HCT116 (cell line): ENCODE measurements at regions not wholly inside any gene's neighbourhood (a gene's known extent, or its start where the extent isn't known, plus 50 kb on each side); places are given as distances from the start of the nearest gene placed in this dataset.

Experiments
- ATAC-seq: fragments of 200-7000 bp; cut with Tn5 transposase; 2 replicates; pipeline ENCODE4 v1.9.1; 2020; ENCODE audit warnings: mild to moderate bottlenecking, moderate library complexity
- BruUV-seq: library from RNA; stranded (reverse); fragments of 400-500 nt; replicated peaks from 2 replicates; lab custom pipeline; 2021; lab: Mats Ljungman, UMichigan
- CTCF ChIA-PET: fragments of 300-600 bp; sonication (Branson Sonifier 250); formaldehyde crosslinking; loops from one replicate; lab custom pipeline; 2021; ENCODE audit warnings: antibody characterized with exemption; lab: Charles Lee
- POLR2A ChIA-PET: fragments of 300-600, 350-600 bp; sonication (Branson Sonifier 250); formaldehyde crosslinking; loops from one replicate; lab custom pipeline; 2021; ENCODE audit warnings: antibody characterized with exemption; lab: Charles Lee
- RAD21 ChIA-PET, 2 experiments: fragments of 300-600 bp; sonication (Branson Sonifier 250); formaldehyde crosslinking; loops; one replicate each; lab custom pipeline; 2023; ENCODE audit warnings: low total read pairs in 2 of 2; ENCODE audit not compliant: uncharacterized antibody in 2 of 2, unreplicated experiment in 2 of 2, low non-redundant PET in 1 of 2; lab: Charles Lee
- DNase-seq: peaks from one replicate; pipeline ENCODE4 v3.0.0-alpha.2; 2010; ENCODE audit warnings: low read depth, low spot score
- H2AFZ ChIP-seq: fragments of 200-600 bp; shearing (Covaris generic), sonication (generic); 2 replicates; pipeline ENCODE4 v1.6.1; 2017; ENCODE audit warnings: low read depth, mixed run types, mixed read lengths, antibody characterized with exemption, low read length; ENCODE audit not compliant: poor library complexity, severe bottlenecking
- H3K27ac ChIP-seq: 2 replicates; pipeline ENCODE4 v1.5.1; 2012; ENCODE audit warnings: low read depth, low read length
- H3K27me3 ChIP-seq: fragments of 200-600 bp; sonication (generic); 2 replicates; pipeline ENCODE4 v1.6.1; 2016; ENCODE audit warnings: mixed run types, low read length, mixed read lengths; ENCODE audit not compliant: insufficient read depth
- H3K36me3 ChIP-seq, 2 experiments: fragments of 200-500 bp in 1 of 2; fragments of 200-600 bp in 1 of 2; sonication (Bioruptor generic) in 1 of 2; sonication (generic) in 1 of 2; 2 replicates each; pipeline versions ENCODE4 v1.5.1 to v1.6.1; 2014 to 2016; ENCODE audit warnings: low read length in 2 of 2, inconsistent platforms in 1 of 2, mixed read lengths in 1 of 2, mixed run types in 1 of 2; ENCODE audit not compliant: insufficient read depth in 2 of 2, control insufficient read depth in 1 of 2
- H3K4me1 ChIP-seq, 2 experiments: fragments of 200-600 bp in 1 of 2; sonication (generic) in 1 of 2; 2 replicates each; pipeline versions ENCODE4 v1.5.1 to v1.6.1; 2012 to 2017; ENCODE audit warnings: low read length in 2 of 2, inconsistent platforms in 1 of 2, mild to moderate bottlenecking in 1 of 2, mixed read lengths in 1 of 2, mixed run types in 1 of 2, moderate library complexity in 1 of 2; ENCODE audit not compliant: insufficient read depth in 2 of 2, control insufficient read depth in 1 of 2
- H3K4me2 ChIP-seq: fragments of 200-600 bp; sonication (generic); 2 replicates; pipeline ENCODE4 v1.6.1; 2017; ENCODE audit warnings: mixed run types, low read length, mixed read lengths
- H3K4me3 ChIP-seq, 2 experiments: fragments of 200-600 bp in 1 of 2; sonication (generic) in 1 of 2; replicated peaks in 1 of 2; 2 replicates each; pipeline ENCODE4 v1.5.1; 2011 to 2016; ENCODE audit warnings: low read length in 2 of 2, control low read depth in 1 of 2, low read depth in 1 of 2, mild to moderate bottlenecking in 1 of 2, mixed read lengths in 1 of 2, mixed run types in 1 of 2
- H3K79me2 ChIP-seq: fragments of 200-600 bp; sonication (generic); 2 replicates; pipeline ENCODE4 v1.6.1; 2017; ENCODE audit warnings: mild to moderate bottlenecking, mixed run types, low read length, moderate library complexity, mixed read lengths; ENCODE audit not compliant: insufficient read depth
- H3K9ac ChIP-seq: fragments of 200-600 bp; sonication (generic); 2 replicates; pipeline ENCODE4 v1.6.1; 2016; ENCODE audit warnings: low read length, mixed read lengths
- H3K9me2 ChIP-seq: fragments of 200-600 bp; sonication (generic), shearing (Covaris generic); 2 replicates; pipeline ENCODE4 v1.6.1; 2017; ENCODE audit warnings: mixed run types, mild to moderate bottlenecking, moderate library complexity; ENCODE audit not compliant: insufficient read depth
- H3K9me3 ChIP-seq, 2 experiments: fragments of 200-500 bp in 1 of 2; fragments of 200-600 bp in 1 of 2; sonication (Bioruptor generic) in 1 of 2; sonication (generic) in 1 of 2; 2 replicates each; pipeline ENCODE4 v1.6.1; 2014 to 2017; ENCODE audit warnings: low read length in 2 of 2, mixed read lengths in 2 of 2, inconsistent platforms in 1 of 2, low read depth in 1 of 2, mild to moderate bottlenecking in 1 of 2, mixed run types in 1 of 2, moderate library complexity in 1 of 2; ENCODE audit not compliant: control insufficient read depth in 1 of 2, insufficient read depth in 1 of 2
- H4K20me1 ChIP-seq: fragments of 200-600 bp; sonication (generic), shearing (Covaris generic); 2 replicates; pipeline ENCODE4 v1.6.1; 2017; ENCODE audit warnings: mixed run types, mild to moderate bottlenecking, moderate library complexity; ENCODE audit not compliant: insufficient read depth
- CTCF ChIP-seq, 3 experiments: fragments of 200-600 bp in 1 of 3; sonication (generic) in 1 of 3; IDR thresholded peaks in 2 of 3; conservative IDR thresholded peaks in 1 of 3; 2 replicates each; pipeline ENCODE4 v1.5.1; 2012 to 2017; ENCODE audit warnings: low read depth in 2 of 3, low read length in 2 of 3, antibody characterized with exemption in 1 of 3, borderline replicate concordance in 1 of 3, control low read depth in 1 of 3, mild to moderate bottlenecking in 1 of 3, mixed read lengths in 1 of 3, mixed run types in 1 of 3, moderate library complexity in 1 of 3; ENCODE audit not compliant: insufficient read depth in 1 of 3
- EGR1 ChIP-seq: IDR thresholded peaks from 2 replicates; pipeline ENCODE4 v1.6.1; 2012; ENCODE audit warnings: low read depth
- FOSL1 ChIP-seq: IDR thresholded peaks from 2 replicates; pipeline ENCODE4 v1.6.1; 2012; ENCODE audit warnings: low read depth
- JUND ChIP-seq: IDR thresholded peaks from 2 replicates; pipeline ENCODE4 v1.6.1; 2012
- MAX ChIP-seq: IDR thresholded peaks from 2 replicates; pipeline ENCODE4 v1.6.1; 2012
- RAD21 ChIP-seq: IDR thresholded peaks from 2 replicates; pipeline ENCODE4 v1.6.1; 2012; ENCODE audit warnings: low read depth, mild to moderate bottlenecking
- SIN3A ChIP-seq: IDR thresholded peaks from 2 replicates; pipeline ENCODE4 v1.6.1; 2012; ENCODE audit warnings: low read depth
- TCF7L2 ChIP-seq: IDR thresholded peaks from 2 replicates; pipeline ENCODE4 v1.7.0; 2011; ENCODE audit warnings: borderline replicate concordance, inconsistent platforms; ENCODE audit not compliant: insufficient read depth, insufficient read length; ENCODE audit errors: extremely low read depth
- YY1 ChIP-seq: IDR thresholded peaks from 2 replicates; pipeline ENCODE4 v1.6.1; 2011; ENCODE audit warnings: low read length, low read depth, moderate library complexity, mild to moderate bottlenecking; ENCODE audit not compliant: insufficient replicate concordance; ENCODE audit errors: extremely low read depth
- intact Hi-C: fragments of 100-400 bp; cut with micrococcal nuclease; formaldehyde crosslinking; loops from 2 replicates; pipeline ENCODE4 v1.10.0; 2022

GRCh38 chr9:71472400-71472799 is 295.9 kb downstream of the CEMIP2 start:
- no peak overlapping the region for H3K9ac ChIP-seq
- CTCF ChIA-PET = no interaction called here
- H3K4me1 ChIP-seq = no peaks in the 10 kb centered on the region
- no peaks in the 10 kb centered on the region for H4K20me1 ChIP-seq
- H2AFZ ChIP-seq = no peak overlapping the region
- no peak overlapping the region for H3K4me2 ChIP-seq
- H3K4me3 ChIP-seq = no peak overlapping the region
- no peak for DNase-seq
- H3K36me3 ChIP-seq = no peaks in the 10 kb centered on the region; a peak in 1 of 4 replicates
- H3K79me2 ChIP-seq = no peaks in the 10 kb centered on the region
- H3K27me3 ChIP-seq = peaks cover 47% of the 10 kb centered on the region
- H3K9me3 ChIP-seq = no peaks in the 10 kb centered on the region
- TF ChIP-seq JUND (no peak), MAX (no peak), FOSL1 (no peak), YY1 (no peak), SIN3A (no peak), EGR1 (no peak), CTCF (IDR thresholded peaks at IDR 0.05 in 2 of 3, conservative IDR thresholded peaks at IDR 0.05 in 1 of 3; ENCODE audit: borderline replicate concordance in 1 of 3, insufficient read depth in 1 of 3, low read depth in 2 of 3, low read length in 2 of 3) (no peak), TCF7L2 (no peak), RAD21 (no peak)
- TF ChIP-seq, all 23 proteins: peak for 0
- RAD21 ChIA-PET = no interaction called here
- no TSS peak for BruUV-seq
- Histone ChIP-seq H3K9me2 (no peaks in the 10 kb centered on the region), H3K27ac (no peak overlapping the region)
- POLR2A ChIA-PET = no interaction called here
- intact Hi-C loops = no loop called here
- ATAC-seq = no peak
